Endothelial cell of umbilical vein (primary cell): ENCODE measurements at regions not wholly inside any gene's neighbourhood (a gene's known extent, or its start where the extent isn't known, plus 50 kb on each side); places are given as distances from the start of the nearest gene placed in this dataset.

Experiments
- BruUV-seq: library from RNA; stranded (reverse); fragments of 400-500 nt; replicated peaks from 2 replicates; lab custom pipeline; 2021; lab: Mats Ljungman, UMichigan
- CTCF ChIA-PET: fragments of 300-600, 350-600 bp; sonication (Branson Sonifier 250); formaldehyde crosslinking; loops from one replicate; lab custom pipeline; 2021; ENCODE audit warnings: antibody characterized with exemption, inconsistent platforms; lab: Charles Lee
- POLR2A ChIA-PET: fragments of 300-600, 350-600 bp; sonication (Branson Sonifier 250); formaldehyde crosslinking; loops from one replicate; lab custom pipeline; 2021; ENCODE audit warnings: antibody characterized with exemption, inconsistent platforms; lab: Charles Lee
- DNase-seq: peaks from one replicate; pipeline ENCODE4 v3.0.0-alpha.2; 2011; ENCODE audit warnings: low read depth, low spot score
- FAIRE-seq: peaks from 2 replicates; lab custom pipeline; 2011; peaks lifted over from hg19 to GRCh38; lab: Jason Lieb, UNC
- H2AFZ ChIP-seq: 2 replicates; pipeline ENCODE4 v1.6.0; 2012; ENCODE audit warnings: low read depth, low read length, control low read depth, inconsistent platforms
- H3K27ac ChIP-seq: 2 replicates; pipeline ENCODE4 v1.5.1; 2011; ENCODE audit warnings: low read depth, mild to moderate bottlenecking, control low read depth, low read length, moderate library complexity; ENCODE audit not compliant: insufficient read depth
- H3K27me3 ChIP-seq, 2 experiments: 2 replicates each; pipeline versions ENCODE4 v1.6.0 to v1.6.1; 2011; ENCODE audit warnings: low read length in 2 of 2, mixed read lengths in 1 of 2; ENCODE audit not compliant: control insufficient read depth in 2 of 2, insufficient read depth in 2 of 2
- H3K36me3 ChIP-seq, 2 experiments: 2 replicates in 1 of 2; 3 replicates in 1 of 2; pipeline ENCODE4 v1.5.1; 2011; ENCODE audit warnings: low read length in 2 of 2, mild to moderate bottlenecking in 1 of 2, moderate library complexity in 1 of 2; ENCODE audit not compliant: control insufficient read depth in 2 of 2, insufficient read depth in 2 of 2; ENCODE audit errors: extremely low read depth in 1 of 2
- H3K4me1 ChIP-seq: 3 replicates; pipeline ENCODE4 v1.5.1; 2011; ENCODE audit warnings: mild to moderate bottlenecking, low read length; ENCODE audit not compliant: control insufficient read depth, insufficient read depth; ENCODE audit errors: extremely low read depth
- H3K4me2 ChIP-seq: 2 replicates; pipeline ENCODE4 v1.6.1; 2011; ENCODE audit warnings: low read length, control low read depth, mixed read lengths; ENCODE audit not compliant: insufficient read depth
- H3K4me3 ChIP-seq, 3 experiments: fragments of 200-600 bp in 1 of 3; sonication (generic), shearing (Covaris generic) in 1 of 3; replicated peaks in 1 of 3; 2 replicates each; pipeline ENCODE4 v1.5.1; 2011 to 2016; ENCODE audit warnings: control low read depth in 3 of 3, low read length in 3 of 3, mild to moderate bottlenecking in 2 of 3, inconsistent platforms in 1 of 3, low read depth in 1 of 3, moderate library complexity in 1 of 3; ENCODE audit not compliant: insufficient read depth in 1 of 3
- H3K79me2 ChIP-seq: 2 replicates; pipeline ENCODE4 v1.6.0; 2012; ENCODE audit warnings: low read length, inconsistent platforms; ENCODE audit not compliant: control insufficient read depth, insufficient read depth
- H3K9ac ChIP-seq: replicated peaks from 2 replicates; pipeline ENCODE3; 2011; ENCODE audit warnings: low read length, control low read depth; ENCODE audit not compliant: insufficient read depth; ENCODE audit errors: extremely low read depth
- H3K9me1 ChIP-seq: replicated peaks from 3 replicates; pipeline ENCODE4 v1.6.0; 2011; ENCODE audit warnings: mild to moderate bottlenecking, low read length; ENCODE audit not compliant: control insufficient read depth, insufficient read depth; ENCODE audit errors: extremely low read depth
- H3K9me3 ChIP-seq: replicated peaks from 2 replicates; pipeline ENCODE4 v1.5.1; 2012; ENCODE audit warnings: low read length, inconsistent platforms; ENCODE audit not compliant: control insufficient read depth, insufficient read depth
- H4K20me1 ChIP-seq: replicated peaks from 2 replicates; pipeline ENCODE3; 2011; ENCODE audit warnings: mild to moderate bottlenecking, low read length; ENCODE audit not compliant: control insufficient read depth, insufficient read depth; ENCODE audit errors: extremely low read depth
- EZH2 ChIP-seq: IDR thresholded peaks from 2 replicates; pipeline ENCODE4 v1.6.1; 2012; ENCODE audit warnings: borderline replicate concordance, low read depth, mild to moderate bottlenecking, moderate library complexity, low read length, inconsistent platforms; ENCODE audit not compliant: severe bottlenecking
- FOS ChIP-seq: IDR thresholded peaks from 2 replicates; pipeline ENCODE4 v1.6.1; 2011; ENCODE audit warnings: mild to moderate bottlenecking, low read length, moderate library complexity, borderline replicate concordance; ENCODE audit not compliant: insufficient read depth
- GATA2 ChIP-seq: IDR thresholded peaks from 2 replicates; pipeline ENCODE4 v1.7.0; 2011; ENCODE audit warnings: low read depth, mild to moderate bottlenecking, moderate library complexity, mixed read lengths, low read length; ENCODE audit not compliant: insufficient read length, insufficient read depth
- JUN ChIP-seq: IDR thresholded peaks from 2 replicates; pipeline ENCODE4 v1.6.1; 2011; ENCODE audit warnings: borderline replicate concordance, low read depth; ENCODE audit not compliant: insufficient read length, insufficient read depth
- MYC ChIP-seq: IDR thresholded peaks from one replicate; pipeline ENCODE4 v1.6.1; 2011; ENCODE audit warnings: mild to moderate bottlenecking, low read depth, low read length
- POLR2A ChIP-seq: IDR thresholded peaks from 2 replicates; pipeline ENCODE4 v1.6.1; 2012; ENCODE audit warnings: low read depth, mild to moderate bottlenecking, control low read depth, low read length
- POLR2AphosphoS5 ChIP-seq: IDR thresholded peaks from 2 replicates; pipeline ENCODE4 v1.6.1; 2012; ENCODE audit warnings: low read depth, mild to moderate bottlenecking, control low read depth, low read length, moderate library complexity; ENCODE audit not compliant: insufficient read depth
- dilution Hi-C: fragments of 300-500 bp; cut with MboI; formaldehyde crosslinking; loops from one replicate; pipeline ENCODE4 v1.15.0; 2019; ENCODE audit warnings: low sequenced_read_pairs; ENCODE audit not compliant: extremely low pct_ligation_motif_present
- intact Hi-C: fragments of 100-400 bp; cut with micrococcal nuclease; formaldehyde crosslinking; loops from one replicate; pipeline ENCODE4 v1.10.0; 2022
- TF ChIP-seq, protein P1 (sequence below), 2 donors: IDR thresholded peaks; 1 replicate in 1 of 2; 2 replicates in 1 of 2; pipeline ENCODE4 v1.5.1; 2011; ENCODE audit warnings: low read length in 2 of 2, mild to moderate bottlenecking in 2 of 2, moderate library complexity in 2 of 2, control low read depth in 1 of 2, inconsistent platforms in 1 of 2, low read depth in 1 of 2; ENCODE audit not compliant: insufficient read depth in 1 of 2; ENCODE audit errors: extremely low read depth in 1 of 2
- TF ChIP-seq, protein P2 (sequence below): IDR thresholded peaks from 2 replicates; pipeline ENCODE4 v1.6.1; 2011; ENCODE audit not compliant: insufficient read depth, insufficient read length

DNA sequence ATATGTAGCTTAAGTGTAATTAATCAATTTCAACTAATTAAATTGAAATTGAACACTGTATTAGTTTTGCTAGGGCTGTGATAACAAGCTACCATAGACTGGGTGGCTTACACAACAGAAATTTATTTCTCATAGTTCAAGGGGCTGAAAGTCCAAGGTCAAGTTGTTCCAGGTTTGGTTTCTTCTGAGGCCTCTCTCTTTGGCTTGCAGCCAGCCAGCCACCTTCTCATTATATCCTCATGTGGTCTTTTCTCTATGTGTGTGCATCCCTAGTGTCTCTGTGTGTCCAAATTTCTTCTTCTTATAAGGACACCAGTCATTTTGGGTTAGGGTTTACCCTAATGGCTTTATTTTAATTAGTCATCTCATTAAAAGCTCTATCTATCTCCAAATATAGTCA is 611.7 kb downstream of the UTRN start:
- FAIRE-seq, result no peak
- no peaks in the 10 kb centered on the region for H3K9me3 ChIP-seq
- H3K79me2 ChIP-seq, result no peaks in the 10 kb centered on the region
- no peaks in the 10 kb centered on the region for H4K20me1 ChIP-seq
- peak overlapping the region; percentile 89 for H2AFZ ChIP-seq
- no peak overlapping the region for H3K9ac ChIP-seq
- intact Hi-C loops, result no loop called here
- H3K4me1 ChIP-seq, result peaks cover 17% of the 10 kb centered on the region
- H3K4me3 ChIP-seq, result no peak overlapping the region
- BruUV-seq, result no TSS peak
- no peak for DNase-seq
- peak overlapping the region; percentile 43 for H3K4me2 ChIP-seq
- TF ChIP-seq MYC, result no peak
- TF ChIP-seq, protein P1, sequence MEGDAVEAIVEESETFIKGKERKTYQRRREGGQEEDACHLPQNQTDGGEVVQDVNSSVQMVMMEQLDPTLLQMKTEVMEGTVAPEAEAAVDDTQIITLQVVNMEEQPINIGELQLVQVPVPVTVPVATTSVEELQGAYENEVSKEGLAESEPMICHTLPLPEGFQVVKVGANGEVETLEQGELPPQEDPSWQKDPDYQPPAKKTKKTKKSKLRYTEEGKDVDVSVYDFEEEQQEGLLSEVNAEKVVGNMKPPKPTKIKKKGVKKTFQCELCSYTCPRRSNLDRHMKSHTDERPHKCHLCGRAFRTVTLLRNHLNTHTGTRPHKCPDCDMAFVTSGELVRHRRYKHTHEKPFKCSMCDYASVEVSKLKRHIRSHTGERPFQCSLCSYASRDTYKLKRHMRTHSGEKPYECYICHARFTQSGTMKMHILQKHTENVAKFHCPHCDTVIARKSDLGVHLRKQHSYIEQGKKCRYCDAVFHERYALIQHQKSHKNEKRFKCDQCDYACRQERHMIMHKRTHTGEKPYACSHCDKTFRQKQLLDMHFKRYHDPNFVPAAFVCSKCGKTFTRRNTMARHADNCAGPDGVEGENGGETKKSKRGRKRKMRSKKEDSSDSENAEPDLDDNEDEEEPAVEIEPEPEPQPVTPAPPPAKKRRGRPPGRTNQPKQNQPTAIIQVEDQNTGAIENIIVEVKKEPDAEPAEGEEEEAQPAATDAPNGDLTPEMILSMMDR (IDR thresholded peaks at IDR 0.05; ENCODE audit: extremely low read depth in 1 of 2, insufficient read depth in 1 of 2, low read depth in 1 of 2, low read length in 2 of 2), result no peak
- no peak for TF ChIP-seq POLR2A
- no peak for TF ChIP-seq POLR2AphosphoS5
- TF ChIP-seq EZH2, result no peak
- TF ChIP-seq, protein P2, sequence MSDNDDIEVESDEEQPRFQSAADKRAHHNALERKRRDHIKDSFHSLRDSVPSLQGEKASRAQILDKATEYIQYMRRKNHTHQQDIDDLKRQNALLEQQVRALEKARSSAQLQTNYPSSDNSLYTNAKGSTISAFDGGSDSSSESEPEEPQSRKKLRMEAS, result no peak
- TF ChIP-seq GATA2, result no peak
- no peak for TF ChIP-seq JUN
- TF ChIP-seq FOS, result no peak
- dilution Hi-C loops, result no loop called here
- no peaks in the 10 kb centered on the region for H3K27me3 ChIP-seq
- H3K36me3 ChIP-seq, result no peaks in the 10 kb centered on the region
- ChIA-PET CTCF (interaction anchor here (0.6 to 1.5 kb wide), 3 partner anchors 9 to 311 kb away, joined by 3 to 5 read pairs (median 3); no protein-coding TSS in a partner anchor), POLR2A (no interaction called here)
- peak overlapping the region; percentile 49 for H3K27ac ChIP-seq
- H3K9me1 ChIP-seq, result no peaks in the 10 kb centered on the region
